Heart right ventricle (tissue), 16 donors: ENCODE measurements at regions not wholly inside any gene's neighbourhood (a gene's known extent, or its start where the extent isn't known, plus 50 kb on each side); places are given as distances from the start of the nearest gene placed in this dataset.

Experiments used
- ATAC-seq, 8 donors: fragments of 200-7000 bp; cut with Tn5 transposase; one replicate each; pipeline ENCODE4 v1.9.1; 2020; ENCODE audit warnings: mild to moderate bottlenecking in 8 of 8, moderate library complexity in 8 of 8, moderate number of reproducible peaks in 1 of 8
- DNase-seq, 2 donors: peaks; one replicate each; pipeline ENCODE4 v3.0.0-alpha.2; 2020
- H3K27ac ChIP-seq, 10 donors: fragments of 200-600 bp; sonication (generic) in 2 of 10; one replicate each; pipeline versions ENCODE4 v1.5.0 to v1.8.0; 2020 to 2022; ENCODE audit warnings: mild to moderate bottlenecking in 3 of 10
- H3K27me3 ChIP-seq, 7 donors: fragments of 200-600 bp; one replicate each; pipeline ENCODE4 v1.8.0; 2021 to 2022; ENCODE audit warnings: mild to moderate bottlenecking in 2 of 7
- H3K36me3 ChIP-seq, 9 donors: fragments of 200-600 bp; sonication (generic) in 1 of 9; one replicate each; pipeline versions ENCODE4 v1.5.0 to v1.8.0; 2020 to 2022; ENCODE audit warnings: mild to moderate bottlenecking in 2 of 9
- H3K4me1 ChIP-seq, 9 donors: fragments of 200-600 bp; sonication (generic) in 1 of 9; one replicate each; pipeline versions ENCODE4 v1.5.0 to v1.8.0; 2020 to 2022; ENCODE audit warnings: mild to moderate bottlenecking in 4 of 9
- H3K4me3 ChIP-seq, 10 donors: fragments of 200-600 bp; sonication (generic) in 2 of 10; one replicate each; pipeline versions ENCODE4 v1.5.0 to v1.8.0; 2020 to 2022; ENCODE audit warnings: mild to moderate bottlenecking in 7 of 10, moderate library complexity in 2 of 10
- H3K9me3 ChIP-seq, 11 donors: fragments of 200-600 bp in 10 of 11; sonication (generic) in 2 of 11; one replicate each; pipeline versions ENCODE4 v1.5.0 to v1.8.0; 2013 to 2022; ENCODE audit warnings: mild to moderate bottlenecking in 2 of 11, control low read depth in 1 of 11, moderate library complexity in 1 of 11
- WGBS, 2 donors: extraction: QIAGEN DNeasy Blood & Tissue Kit; methylation state at CpG; one replicate each; pipeline ENCODE4 v1.1.7; 2013; ENCODE audit warnings: inconsistent platforms in 1 of 2; 5-methylcytosine and 5-hydroxymethylcytosine counted together
- intact Hi-C, 10 donors: fragments of 100-400 bp; cut with DNase I; formaldehyde crosslinking; loops; one replicate each; pipeline versions ENCODE4 v1.11.1 to v1.14.2; 2022
- TF ChIP-seq, protein P1 (sequence below), 9 donors: fragments of 200-600 bp; sonication (generic) in 2 of 9; IDR thresholded peaks; one replicate each; pipeline versions ENCODE4 v1.5.0 to v1.8.0; 2021 to 2022; ENCODE audit warnings: antibody characterized with exemption in 9 of 9, mild to moderate bottlenecking in 5 of 9, moderate library complexity in 1 of 9
- donor health status: Arrhythmogenic right ventricular cardiomyopathy.
- donor health status: ischemic (EF 13 %, LVEDD 7.1; RV severe dilation, severe dysfunction).
- donor health status: healthy with polysubstance abuse.
- donor health status: DM: no; HTN: yes; CAD: no.
- donor health status: DM: no; HTN: no; CAD: no.
- donor health status: ischemic (EF 25% LVEDD 6.9; RV normal size, moderate dysfunction).
- donor health status: ischemic (EF 25% LVEDD 5.7; RV mildly dilated, moderate dysfunction).
- donor health status: healthy.
- donor health status: DM: yes; HTN: yes; CAD: no.
- donor health status: Ischemic cardiomyopathy.
- donor health status: ischemic (EF 35%, LVEDD 5.7; RV mildly dilated, moderate dysfunction).
- donor health status: nonischemic (EF 11% LVEDD 7.7; RV severe dilation, severe dysfunction).
- donor health status: DM: yes; HTN: yes; CAD: no.
- donor health status: PGD.
- donor health status: ischemic (EF 29% LVEDD 5.4; RV normal size, mild dysfunction).
- donor health status: nonischemic (EF 23%, LVEDD 6.1; RV moderate dilation, normal function).

DNA sequence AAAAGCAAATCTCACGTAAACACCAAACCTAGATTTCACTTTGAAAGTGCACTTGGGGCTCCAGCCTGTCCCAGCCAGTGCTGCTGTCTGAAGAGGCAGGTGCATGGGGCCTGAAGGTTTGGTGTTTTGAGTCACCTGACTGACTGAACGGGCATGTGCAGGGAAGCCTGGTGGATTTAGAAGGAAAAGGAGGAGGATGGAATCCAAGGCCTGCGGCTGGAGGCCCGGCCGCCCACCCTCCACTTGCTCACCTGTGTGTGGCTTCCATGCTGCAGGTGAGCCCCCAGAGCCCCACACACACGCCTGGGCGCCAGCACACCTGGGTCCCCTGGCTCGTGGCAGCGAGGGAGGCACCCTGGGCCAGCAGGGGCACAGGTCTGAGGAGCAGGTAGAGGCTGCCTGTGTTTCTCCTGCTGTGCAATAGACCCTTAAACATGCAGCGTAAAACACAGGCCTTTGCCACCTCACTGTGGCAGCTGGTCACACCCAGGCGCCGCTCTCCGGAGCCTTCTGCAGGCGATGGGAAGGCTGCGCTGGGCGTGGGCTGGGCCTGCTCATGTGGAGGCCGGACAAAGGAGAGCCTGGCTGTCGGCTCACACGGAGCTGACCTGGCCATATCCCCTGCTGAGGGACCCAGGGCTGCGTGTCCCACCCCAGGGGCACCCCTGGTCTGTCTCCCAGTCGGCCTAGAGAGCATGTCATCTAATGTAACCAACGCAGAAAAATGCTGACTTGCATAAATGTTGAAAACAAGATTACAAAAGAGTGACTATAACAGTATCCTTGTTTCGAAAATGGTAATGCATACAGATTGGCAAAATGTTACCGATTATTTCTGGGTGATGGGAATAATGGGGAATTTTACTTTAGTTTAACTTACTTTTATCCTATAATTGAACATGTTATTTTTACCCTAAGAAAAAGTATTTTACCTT is 71.3 kb downstream of the TMEM18 start:
- intact Hi-C loops, result no loop called here
- Histone ChIP-seq H3K9me3 (no peaks in the 10 kb centered on the region), H3K4me3 (no peak overlapping the region), H3K4me1 (no peaks in the 10 kb centered on the region), H3K27ac (no peak overlapping the region), H3K27me3 (peaks cover 0 to 23% (median 12%) of the 10 kb centered on the region in 7 donors), H3K36me3 (no peaks in the 10 kb centered on the region)
- no peak for ATAC-seq
- TF ChIP-seq, protein P1, sequence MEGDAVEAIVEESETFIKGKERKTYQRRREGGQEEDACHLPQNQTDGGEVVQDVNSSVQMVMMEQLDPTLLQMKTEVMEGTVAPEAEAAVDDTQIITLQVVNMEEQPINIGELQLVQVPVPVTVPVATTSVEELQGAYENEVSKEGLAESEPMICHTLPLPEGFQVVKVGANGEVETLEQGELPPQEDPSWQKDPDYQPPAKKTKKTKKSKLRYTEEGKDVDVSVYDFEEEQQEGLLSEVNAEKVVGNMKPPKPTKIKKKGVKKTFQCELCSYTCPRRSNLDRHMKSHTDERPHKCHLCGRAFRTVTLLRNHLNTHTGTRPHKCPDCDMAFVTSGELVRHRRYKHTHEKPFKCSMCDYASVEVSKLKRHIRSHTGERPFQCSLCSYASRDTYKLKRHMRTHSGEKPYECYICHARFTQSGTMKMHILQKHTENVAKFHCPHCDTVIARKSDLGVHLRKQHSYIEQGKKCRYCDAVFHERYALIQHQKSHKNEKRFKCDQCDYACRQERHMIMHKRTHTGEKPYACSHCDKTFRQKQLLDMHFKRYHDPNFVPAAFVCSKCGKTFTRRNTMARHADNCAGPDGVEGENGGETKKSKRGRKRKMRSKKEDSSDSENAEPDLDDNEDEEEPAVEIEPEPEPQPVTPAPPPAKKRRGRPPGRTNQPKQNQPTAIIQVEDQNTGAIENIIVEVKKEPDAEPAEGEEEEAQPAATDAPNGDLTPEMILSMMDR (IDR thresholded peaks at IDR 0.05), result no peak
- no peak for DNase-seq
- WGBS, 2 donors, result 85 to 88% methylated on average over 24 of the region's 24 CpGs

DNA sequence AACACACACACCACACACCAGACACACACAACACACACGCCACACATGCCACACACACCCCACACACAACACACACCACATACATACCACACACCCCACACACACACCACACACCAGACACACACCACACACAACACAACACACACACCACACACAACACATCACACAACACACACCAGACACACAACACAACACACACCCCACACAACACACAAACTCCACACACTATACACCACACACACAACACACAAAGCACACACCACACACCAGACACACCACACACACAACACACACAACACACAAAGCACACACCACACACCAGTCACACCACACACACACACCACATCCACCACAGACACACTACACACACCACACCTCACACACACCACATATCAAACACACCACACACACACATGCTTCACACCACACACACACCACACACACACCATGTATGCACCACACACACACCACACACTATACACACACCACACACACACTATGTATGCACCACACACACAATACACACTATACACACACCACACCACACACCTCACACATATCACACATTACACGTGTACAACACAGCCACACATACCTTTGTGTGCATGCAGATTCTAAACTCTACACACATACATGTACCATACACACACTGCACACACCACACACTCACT is 72.2 kb downstream of the TMEM18 start:
- Histone ChIP-seq H3K9me3 (no peaks in the 10 kb centered on the region), H3K4me3 (no peak overlapping the region), H3K36me3 (no peaks in the 10 kb centered on the region), H3K27me3 (peaks cover 0 to 23% (median 11%) of the 10 kb centered on the region in 7 donors), H3K4me1 (no peaks in the 10 kb centered on the region), H3K27ac (no peak overlapping the region)
- intact Hi-C loops, result no loop called here
- TF ChIP-seq, protein P1 (IDR thresholded peaks at IDR 0.05), result no peak
- DNase-seq (no peak), ATAC-seq (no peak)
- WGBS, 2 donors, result 95 to 97% methylated on average over 2 of the region's 2 CpGs

DNA sequence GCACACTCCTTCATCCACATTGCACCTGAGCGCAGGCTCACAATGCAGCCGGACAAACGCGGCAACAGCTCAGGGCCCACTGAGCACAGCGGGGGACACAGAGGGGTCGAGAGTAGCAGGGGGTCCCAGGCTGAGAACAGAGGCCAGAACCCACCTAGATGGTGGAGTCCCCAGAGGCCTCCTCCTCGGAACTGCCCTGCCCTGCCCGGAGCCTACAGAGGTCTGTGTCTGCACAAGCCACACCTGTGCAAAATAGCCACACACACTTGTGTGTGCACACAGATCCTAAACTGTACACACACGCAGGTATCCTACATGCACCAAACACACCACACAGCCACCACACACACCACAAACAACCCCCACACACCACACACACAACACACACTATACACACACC is 72.8 kb downstream of the TMEM18 start:
- no peaks in the 10 kb centered on the region for H3K9me3 ChIP-seq
- H3K4me1 ChIP-seq, result no peaks in the 10 kb centered on the region
- peaks cover 0 to 23% (median 5%) of the 10 kb centered on the region in 7 donors for H3K27me3 ChIP-seq
- WGBS, 2 donors, result 82 to 87% methylated on average over 9 of the region's 9 CpGs
- H3K27ac ChIP-seq, result no peak overlapping the region
- DNase-seq (no peak), ATAC-seq (no peak)
- H3K4me3 ChIP-seq, result no peak overlapping the region
- intact Hi-C loops, result no loop called here
- TF ChIP-seq, protein P1 (IDR thresholded peaks at IDR 0.05), result no peak
- H3K36me3 ChIP-seq, result no peaks in the 10 kb centered on the region

DNA sequence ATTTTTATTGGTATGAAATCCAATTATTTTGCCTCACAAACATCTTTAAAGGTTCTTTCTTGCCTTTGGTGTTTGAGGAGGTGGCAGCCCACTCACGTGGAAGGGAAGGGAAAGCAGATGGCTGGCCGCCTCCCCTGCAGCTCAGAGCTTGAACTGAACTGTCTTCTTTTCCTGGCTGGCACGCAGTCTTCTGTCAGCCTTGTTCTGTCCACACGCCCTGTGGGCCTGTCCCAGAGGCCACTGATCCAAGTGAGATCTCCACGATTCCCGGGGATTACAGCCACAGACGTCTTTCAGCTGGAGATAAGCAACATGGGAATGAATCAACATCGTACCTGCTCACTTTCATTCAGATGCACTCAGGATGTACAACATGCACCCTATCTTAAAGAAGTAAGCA is 73.3 kb downstream of the TMEM18 start:
- H3K9me3 ChIP-seq, result no peaks in the 10 kb centered on the region
- peaks cover 0 to 24% (median 5%) of the 10 kb centered on the region in 7 donors for H3K27me3 ChIP-seq
- no peak overlapping the region for H3K4me3 ChIP-seq
- WGBS, 2 donors, result 61 to 63% methylated on average over 8 of the region's 8 CpGs
- TF ChIP-seq, protein P1 (IDR thresholded peaks at IDR 0.05), result no peak
- intact Hi-C loops, result no loop called here
- H3K27ac ChIP-seq, result no peak overlapping the region
- H3K36me3 ChIP-seq, result no peaks in the 10 kb centered on the region
- no peak for DNase-seq
- ATAC-seq, result no peak
- H3K4me1 ChIP-seq, result no peaks in the 10 kb centered on the region
